H9 (cell line): ENCODE measurements at regions not wholly inside any gene's neighbourhood (a gene's known extent, or its start where the extent isn't known, plus 50 kb on each side); places are given as distances from the start of the nearest gene placed in this dataset.

Experiments
- DNase-seq: peaks from one replicate; pipeline ENCODE4 v3.0.0-alpha.2; 2017
- H2AFZ ChIP-seq: one replicate; pipeline ENCODE4 v1.6.1; 2013; ENCODE audit warnings: mild to moderate bottlenecking, low read length, control low read depth, moderate library complexity
- H2AK5ac ChIP-seq: 2 replicates; pipeline ENCODE4 v1.6.1; 2013; ENCODE audit warnings: low read length, control low read depth, mixed read lengths; ENCODE audit not compliant: insufficient read length
- H2BK120ac ChIP-seq: one replicate; pipeline ENCODE4 v1.6.1; 2013; ENCODE audit warnings: low read depth, mild to moderate bottlenecking, low read length, control low read depth, inconsistent platforms; ENCODE audit not compliant: poor library complexity, severe bottlenecking
- H2BK12ac ChIP-seq: 2 replicates; pipeline ENCODE4 v1.6.1; 2013; ENCODE audit warnings: low read length, control low read depth, mixed read lengths, low read depth; ENCODE audit not compliant: insufficient read length
- H2BK15ac ChIP-seq: 2 replicates; pipeline ENCODE4 v1.6.1; 2013; ENCODE audit warnings: low read depth, low read length, control low read depth
- H2BK20ac ChIP-seq: one replicate; pipeline ENCODE4 v1.6.1; 2013; ENCODE audit warnings: low read depth, mild to moderate bottlenecking, low read length, control low read depth, inconsistent platforms; ENCODE audit not compliant: poor library complexity, severe bottlenecking
- H2BK5ac ChIP-seq: 2 replicates; pipeline ENCODE4 v1.6.1; 2013; ENCODE audit warnings: low read length, control low read depth, mixed read lengths; ENCODE audit not compliant: insufficient read length
- H3K14ac ChIP-seq: 2 replicates; pipeline ENCODE4 v1.6.1; 2013; ENCODE audit warnings: low read length, control low read depth; ENCODE audit not compliant: insufficient read depth
- H3K18ac ChIP-seq: 2 replicates; pipeline ENCODE4 v1.6.1; 2013; ENCODE audit warnings: low read depth, mild to moderate bottlenecking, mixed read lengths, low read length, control low read depth; ENCODE audit not compliant: insufficient read length
- H3K23ac ChIP-seq: 2 replicates; pipeline ENCODE4 v1.6.1; 2013; ENCODE audit warnings: low read length, control low read depth, mixed read lengths, low read depth; ENCODE audit not compliant: insufficient read length
- H3K23me2 ChIP-seq: 2 replicates; pipeline ENCODE4 v1.6.1; 2013; ENCODE audit warnings: low read depth, mild to moderate bottlenecking, mixed read lengths, low read length, control low read depth; ENCODE audit not compliant: insufficient read length, poor library complexity, severe bottlenecking
- H3K27ac ChIP-seq: 2 replicates; pipeline ENCODE4 v1.5.1; 2013; ENCODE audit warnings: low read length, control low read depth, mixed read lengths, low read depth; ENCODE audit not compliant: insufficient read length
- H3K27me3 ChIP-seq: 2 replicates; pipeline ENCODE4 v1.6.1; 2013; ENCODE audit warnings: low read length, control low read depth, inconsistent platforms; ENCODE audit not compliant: insufficient read depth
- H3K4ac ChIP-seq: 2 replicates; pipeline ENCODE4 v1.6.1; 2013; ENCODE audit warnings: low read depth, mild to moderate bottlenecking, control low read depth, inconsistent platforms, low read length, moderate library complexity
- H3K4me1 ChIP-seq: 2 replicates; pipeline ENCODE4 v1.6.1; 2013; ENCODE audit warnings: low read length, control low read depth, inconsistent platforms; ENCODE audit not compliant: insufficient read depth
- H3K4me2 ChIP-seq: 2 replicates; pipeline ENCODE4 v1.6.1; 2013; ENCODE audit warnings: low read length, control low read depth, mixed read lengths; ENCODE audit not compliant: insufficient read length, insufficient read depth
- H3K56ac ChIP-seq: 2 replicates; pipeline ENCODE4 v1.6.1; 2013; ENCODE audit warnings: low read depth, mild to moderate bottlenecking, mixed read lengths, low read length, control low read depth; ENCODE audit not compliant: insufficient read length
- H3K79me1 ChIP-seq: 2 replicates; pipeline ENCODE4 v1.6.1; 2013; ENCODE audit warnings: low read depth, mild to moderate bottlenecking, moderate library complexity, low read length, control low read depth, inconsistent platforms; ENCODE audit not compliant: insufficient read depth, poor library complexity, severe bottlenecking
- H3K79me2 ChIP-seq: 2 replicates; pipeline ENCODE4 v1.6.1; 2013; ENCODE audit warnings: low read length, control low read depth, inconsistent platforms; ENCODE audit not compliant: insufficient read depth
- H3K9ac ChIP-seq: 2 replicates; pipeline ENCODE4 v1.6.1; 2013; ENCODE audit warnings: low read length, control low read depth, mixed read lengths; ENCODE audit not compliant: insufficient read length; ENCODE audit errors: extremely low read depth
- H3K9me3 ChIP-seq: one replicate; pipeline ENCODE4 v1.6.1; 2013; ENCODE audit warnings: low read depth, low read length, inconsistent platforms; ENCODE audit not compliant: control insufficient read depth
- H3T11ph ChIP-seq: one replicate; pipeline ENCODE4 v1.6.1; 2013; ENCODE audit warnings: mild to moderate bottlenecking, low read length, control low read depth, inconsistent platforms
- H4K20me1 ChIP-seq: one replicate; pipeline ENCODE4 v1.6.1; 2013; ENCODE audit not compliant: control insufficient read depth, insufficient read length, insufficient read depth
- H4K5ac ChIP-seq: 2 replicates; pipeline ENCODE4 v1.6.1; 2013; ENCODE audit warnings: low read depth, mild to moderate bottlenecking, mixed read lengths, low read length, control low read depth; ENCODE audit not compliant: insufficient read length
- H4K8ac ChIP-seq: replicated peaks from 2 replicates; pipeline ENCODE4 v1.6.1; 2013; ENCODE audit warnings: low read length, control low read depth, mixed read lengths, low read depth; ENCODE audit not compliant: insufficient read length
- H4K91ac ChIP-seq: 2 replicates; pipeline ENCODE4 v1.6.1; 2013; ENCODE audit warnings: low read depth, mild to moderate bottlenecking, moderate library complexity, mixed read lengths, low read length, control low read depth; ENCODE audit not compliant: insufficient read length
- H3K27ac Mint-ChIP-seq, 3 experiments: 2 replicates in 2 of 3; 3 replicates in 1 of 3; pipeline ENCODE4 v1.8.0; 2020 to 2021; ENCODE audit warnings: mixed read lengths in 3 of 3, mild to moderate bottlenecking in 1 of 3, moderate library complexity in 1 of 3
- H3K27me3 Mint-ChIP-seq: 2 replicates; pipeline ENCODE4 v1.8.0; 2021; ENCODE audit warnings: low read depth, mild to moderate bottlenecking, moderate library complexity, mixed read lengths
- H3K36me3 Mint-ChIP-seq, 3 experiments: 2 replicates in 2 of 3; 3 replicates in 1 of 3; pipeline ENCODE4 v1.8.0; 2020 to 2021; ENCODE audit warnings: low read depth in 3 of 3, mixed read lengths in 3 of 3; ENCODE audit not compliant: insufficient read depth in 1 of 3
- H3K4me1 Mint-ChIP-seq, 2 experiments: 2 replicates each; pipeline ENCODE4 v1.8.0; 2020; ENCODE audit warnings: mixed read lengths in 2 of 2
- H3K4me3 Mint-ChIP-seq, 2 experiments: 2 replicates in 1 of 2; 3 replicates in 1 of 2; pipeline ENCODE4 v1.8.0; 2020 to 2021; ENCODE audit warnings: mild to moderate bottlenecking in 2 of 2, mixed read lengths in 2 of 2, moderate library complexity in 1 of 2
- H3K9me3 Mint-ChIP-seq, 2 experiments: 2 replicates in 1 of 2; 3 replicates in 1 of 2; pipeline ENCODE4 v1.8.0; 2020; ENCODE audit warnings: mild to moderate bottlenecking in 2 of 2, mixed read lengths in 2 of 2, moderate library complexity in 1 of 2
- CTCF ChIP-seq: fragments of 200-600 bp; sonication (generic); conservative IDR thresholded peaks from 3 replicates; pipeline ENCODE4 v1.8.0; 2021; ENCODE audit warnings: antibody characterized with exemption, mild to moderate bottlenecking
- WGBS: extraction: QIAGEN DNeasy Blood & Tissue Kit; methylation state at CpG from one replicate; pipeline ENCODE4 v1.1.7; 2013; ENCODE audit warnings: missing lambda C conversion rate, low lambda C conversion rate, mixed read lengths; ENCODE audit not compliant: insufficient read length; ENCODE audit errors: extremely low coverage; 5-methylcytosine and 5-hydroxymethylcytosine counted together

- no peak for TF ChIP-seq CTCF
- Histone ChIP-seq H3K79me2 (no peaks in the 10 kb centered on the region), H3K9ac (no peak overlapping the region), H4K8ac (no peak overlapping the region), H3K4me2 (no peak overlapping the region), H4K20me1 (no peaks in the 10 kb centered on the region), H3K27ac (no peak overlapping the region), H3K56ac (no peak overlapping the region), H2BK5ac (no peak overlapping the region), H3K18ac (no peak overlapping the region), H2BK20ac (no peak overlapping the region), H2BK120ac (no peak overlapping the region), H3K27me3 (no peaks in the 10 kb centered on the region), H3K23ac (no peak overlapping the region), H2BK15ac (no peak overlapping the region), H3K14ac (no peak overlapping the region), H3K4me1 (peaks cover 27% of the 10 kb centered on the region), H2BK12ac (no peak overlapping the region), H3K4ac (no peak overlapping the region), H4K5ac (no peak overlapping the region), H3K9me3 (no peaks in the 10 kb centered on the region), H4K91ac (no peak overlapping the region), H3K79me1 (no peaks in the 10 kb centered on the region), H3K23me2 (no peaks in the 10 kb centered on the region), H3T11ph (no peak overlapping the region), H2AK5ac (no peak overlapping the region), H2AFZ (no peak overlapping the region)
- WGBS = no CpG with 5 or more reads among the region's 2 CpGs
- Mint-ChIP-seq H3K4me3 (no peak overlapping the region; a peak in 1 of 5 replicates), H3K36me3 (no peaks in the 10 kb centered on the region), H3K27me3 (no peaks in the 10 kb centered on the region), H3K9me3 (no peaks in the 10 kb centered on the region; a peak in 1 of 5 replicates), H3K27ac (no peak overlapping the region; a peak in 1 of 7 replicates), H3K4me1 (peaks cover 48 to 59% of the 10 kb centered on the region in 2 experiments)
- DNase-seq = no peak
These were observed 87.3 kb upstream of the STEAP1B start for GRCh38 chr7:22587322-22587721.
